Activated CD8-positive, alpha-beta memory T cell treated with anti-CD3 and anti-CD28 coated beads, Interleukin-2, amount 10 ng/mL, durations not matched to agents 7 days and 5 days (primary cell): ENCODE measurements at regions not wholly inside any gene's neighbourhood (a gene's known extent, or its start where the extent isn't known, plus 50 kb on each side); places are given as distances from the start of the nearest gene placed in this dataset.

Experiments used
- ATAC-seq: fragments of 150-1000 bp; cut with Tn5 transposase; one replicate; pipeline ENCODE4 v1.10.0; 2021; ENCODE audit warnings: moderate library complexity
- CTCF ChIA-PET: fragments of 350-600 bp; sonication (Branson Sonifier 250); formaldehyde crosslinking; loops from one replicate; lab custom pipeline; 2021; ENCODE audit warnings: antibody characterized with exemption; lab: Charles Lee
- DNase-seq: peaks from one replicate; pipeline ENCODE4 v3.0.0-alpha.2; 2020
- H3K27ac Mint-ChIP-seq: one replicate; pipeline ENCODE4 v1.8.0; 2021; ENCODE audit warnings: mild to moderate bottlenecking, mixed read lengths
- H3K27me3 Mint-ChIP-seq: one replicate; pipeline ENCODE4 v1.8.0; 2021; ENCODE audit warnings: mixed read lengths
- H3K36me3 Mint-ChIP-seq: one replicate; pipeline ENCODE4 v1.8.0; 2021; ENCODE audit warnings: mild to moderate bottlenecking, mixed read lengths
- H3K4me1 Mint-ChIP-seq: one replicate; pipeline ENCODE4 v1.8.0; 2021; ENCODE audit warnings: mixed read lengths
- H3K4me3 Mint-ChIP-seq: one replicate; pipeline ENCODE4 v1.8.0; 2021; ENCODE audit warnings: mild to moderate bottlenecking, moderate library complexity, mixed read lengths
- H3K9me3 Mint-ChIP-seq: one replicate; pipeline ENCODE4 v1.8.0; 2022; ENCODE audit warnings: low read depth, mixed read lengths

GRCh38 chr21:35952651-35953340 lies 107.5 kb downstream of the SETD4 start:
- no peaks in the 10 kb centered on the region for H3K36me3 Mint-ChIP-seq
- no peaks in the 10 kb centered on the region for H3K4me1 Mint-ChIP-seq

DNA sequence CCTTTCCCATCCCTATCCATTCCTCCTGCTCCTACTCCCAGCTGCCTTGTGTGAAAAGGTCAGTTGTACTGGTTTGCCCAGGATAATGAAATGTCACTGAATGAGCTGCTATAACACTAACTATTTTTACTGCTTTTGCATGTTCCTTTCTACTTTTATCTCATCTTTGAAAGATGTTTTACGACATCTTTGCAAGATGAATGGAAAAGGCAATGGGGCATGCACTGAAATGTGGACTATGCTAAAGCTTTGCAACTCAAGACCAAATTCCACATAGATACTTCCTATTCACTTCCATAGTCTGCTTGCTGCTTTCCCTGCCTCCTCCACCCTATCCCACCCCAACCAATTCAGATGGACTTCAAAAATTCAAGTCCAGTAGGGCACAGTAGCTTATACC lies 111.3 kb downstream of the SETD4 start:
- Mint-ChIP-seq H3K27ac (no peak overlapping the region), H3K4me3 (no peak overlapping the region), H3K4me1 (no peaks in the 10 kb centered on the region), H3K9me3 (no peaks in the 10 kb centered on the region), H3K36me3 (no peaks in the 10 kb centered on the region), H3K27me3 (peaks cover 3% of the 10 kb centered on the region)
- no peak for DNase-seq
- CTCF ChIA-PET = no interaction called here
- ATAC-seq = no peak

More at GRCh38 chr21:35952651-35953340, 107.5 kb downstream of the SETD4 start:
- CTCF ChIA-PET = no interaction called here
- Mint-ChIP-seq H3K27ac (no peak overlapping the region), H3K27me3 (peaks cover 12% of the 10 kb centered on the region), H3K9me3 (no peaks in the 10 kb centered on the region), H3K4me3 (no peak overlapping the region)
- DNase-seq (no peak), ATAC-seq (no peak)

DNA sequence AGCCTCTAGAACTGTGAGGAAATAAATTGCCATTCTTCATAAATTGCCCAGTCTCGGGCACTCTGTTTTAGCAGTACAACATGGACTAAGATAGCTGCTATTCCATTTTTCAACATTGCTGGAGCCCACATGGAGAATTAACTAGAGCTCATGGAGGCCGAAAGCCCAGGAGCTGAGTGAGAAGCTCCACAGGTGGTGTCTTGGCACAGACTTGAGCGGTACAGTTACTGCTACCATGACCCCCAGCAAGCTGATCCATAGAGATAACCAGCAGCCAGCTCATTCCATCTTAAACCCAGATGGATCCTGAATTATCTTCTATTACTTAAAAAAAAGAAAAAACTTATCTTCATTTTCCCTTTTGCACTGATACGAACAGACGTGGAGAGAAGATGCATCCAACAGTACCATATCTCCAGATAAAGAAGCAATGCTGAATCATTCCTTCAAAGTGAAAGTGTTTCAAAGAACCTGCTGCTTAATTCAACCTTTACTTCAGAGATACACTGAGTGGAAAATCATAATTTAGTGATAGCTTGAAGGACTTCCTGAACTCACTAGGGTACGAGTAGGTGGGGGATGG lies 115.1 kb downstream of the SETD4 start:
- no peak for ATAC-seq
- Mint-ChIP-seq H3K36me3 (no peaks in the 10 kb centered on the region), H3K4me1 (no peaks in the 10 kb centered on the region), H3K27me3 (peaks cover 6% of the 10 kb centered on the region), H3K9me3 (no peaks in the 10 kb centered on the region), H3K27ac (no peak overlapping the region), H3K4me3 (no peak overlapping the region)
- no peak for DNase-seq
- CTCF ChIA-PET = interaction anchor here (1.2 kb wide), 1 partner anchor 18 kb away, joined by 3 read pairs; no protein-coding TSS in a partner anchor

- Mint-ChIP-seq H3K4me3 (no peak overlapping the region), H3K9me3 (no peaks in the 10 kb centered on the region), H3K27me3 (peaks cover 14% of the 10 kb centered on the region), H3K36me3 (no peaks in the 10 kb centered on the region), H3K4me1 (no peaks in the 10 kb centered on the region), H3K27ac (no peak overlapping the region)
- no peak for ATAC-seq
- CTCF ChIA-PET = interaction anchor here (1.2 kb wide), 1 partner anchor 16 kb away, joined by 3 read pairs; no protein-coding TSS in a partner anchor
- DNase-seq = no peak
These were observed 116.6 kb downstream of the SETD4 start for GRCh38 chr21:35943752-35944151.

DNA sequence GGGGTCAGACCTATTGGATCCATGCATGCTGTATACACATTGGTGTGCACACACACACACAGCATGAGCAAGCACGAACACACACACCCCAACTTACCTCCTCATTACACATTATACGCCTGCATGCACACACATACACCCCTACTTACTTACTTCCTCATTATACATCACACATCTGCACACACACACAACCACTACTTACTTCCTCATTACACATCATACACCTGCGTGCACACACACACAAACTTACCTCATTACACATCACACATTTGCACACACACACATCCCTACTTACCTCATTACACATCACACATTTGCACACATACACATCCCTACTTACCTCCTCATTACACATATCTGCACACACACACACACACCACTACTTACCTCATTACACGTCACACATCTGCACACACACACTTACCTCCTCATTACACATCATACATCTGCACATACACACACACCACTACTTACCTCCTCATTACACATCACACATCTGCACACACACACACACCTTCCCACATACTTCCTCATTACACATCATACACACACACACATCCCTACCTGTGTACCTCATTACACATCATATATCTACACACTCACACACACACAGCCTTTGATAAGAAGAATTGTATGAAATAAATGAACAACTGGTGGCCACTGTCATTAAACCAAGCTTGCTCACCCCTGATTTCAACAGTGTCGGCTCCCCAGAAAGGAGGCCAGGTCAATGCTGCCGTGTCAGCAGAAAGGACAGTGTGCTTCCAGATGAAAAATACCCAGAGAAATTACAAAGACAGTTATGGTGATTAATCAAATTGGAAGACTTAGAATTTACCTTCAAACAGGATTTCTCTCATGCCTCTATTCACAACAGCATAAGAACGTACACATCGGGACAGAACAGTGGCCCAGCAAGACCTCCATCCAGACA lies 117.8 kb downstream of the SETD4 start:
- H3K27me3 Mint-ChIP-seq = peaks cover 20% of the 10 kb centered on the region
- DNase-seq (no peak), ATAC-seq (no peak)
- H3K4me3 Mint-ChIP-seq = no peak overlapping the region
- H3K27ac Mint-ChIP-seq = no peak overlapping the region
- CTCF ChIA-PET = no interaction called here
- no peaks in the 10 kb centered on the region for H3K4me1 Mint-ChIP-seq
- no peaks in the 10 kb centered on the region for H3K36me3 Mint-ChIP-seq
- H3K9me3 Mint-ChIP-seq = no peaks in the 10 kb centered on the region

- no peak overlapping the region for H3K27ac Mint-ChIP-seq
- peaks cover 27% of the 10 kb centered on the region for H3K27me3 Mint-ChIP-seq
- ATAC-seq (no peak), DNase-seq (no peak)
- H3K36me3 Mint-ChIP-seq = no peaks in the 10 kb centered on the region
- no peaks in the 10 kb centered on the region for H3K9me3 Mint-ChIP-seq
- H3K4me1 Mint-ChIP-seq = no peaks in the 10 kb centered on the region
- CTCF ChIA-PET = no interaction called here
- H3K4me3 Mint-ChIP-seq = no peak overlapping the region
These were observed 120.0 kb downstream of the SETD4 start for GRCh38 chr21:35940074-35940927.

GRCh38 chr21:35938446-35938845 lies 121.9 kb downstream of the SETD4 start:
- ATAC-seq (no peak), DNase-seq (no peak)
- no peaks in the 10 kb centered on the region for H3K9me3 Mint-ChIP-seq
- no peak overlapping the region for H3K4me3 Mint-ChIP-seq
- H3K27ac Mint-ChIP-seq = no peak overlapping the region
- CTCF ChIA-PET = no interaction called here
- no peaks in the 10 kb centered on the region for H3K4me1 Mint-ChIP-seq
- H3K27me3 Mint-ChIP-seq = peaks cover 27% of the 10 kb centered on the region
- no peaks in the 10 kb centered on the region for H3K36me3 Mint-ChIP-seq

DNA sequence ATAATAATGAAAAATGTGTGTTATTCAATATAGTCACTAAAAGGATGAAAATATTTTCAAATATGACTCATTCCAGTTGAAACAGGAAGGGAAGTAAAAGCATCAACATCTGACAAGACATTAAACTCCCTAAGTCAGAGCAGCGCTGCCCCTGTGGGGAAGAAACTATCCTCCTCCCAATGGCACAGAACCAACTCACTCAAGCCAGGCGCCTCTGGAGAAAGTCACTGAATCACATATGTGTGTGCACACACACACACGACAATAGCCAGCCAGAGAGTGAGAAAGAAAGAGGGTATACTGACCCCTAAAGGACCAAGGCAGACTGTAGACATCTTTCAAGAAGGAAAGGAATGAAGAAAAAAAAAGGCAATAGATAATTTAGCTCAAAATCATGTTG lies 126.9 kb downstream of the SETD4 start:
- Mint-ChIP-seq H3K27me3 (peaks cover 11% of the 10 kb centered on the region), H3K4me3 (no peak overlapping the region), H3K36me3 (no peaks in the 10 kb centered on the region), H3K9me3 (no peaks in the 10 kb centered on the region), H3K4me1 (no peaks in the 10 kb centered on the region), H3K27ac (no peak overlapping the region)
- ATAC-seq (no peak), DNase-seq (no peak)
- CTCF ChIA-PET = no interaction called here

DNA sequence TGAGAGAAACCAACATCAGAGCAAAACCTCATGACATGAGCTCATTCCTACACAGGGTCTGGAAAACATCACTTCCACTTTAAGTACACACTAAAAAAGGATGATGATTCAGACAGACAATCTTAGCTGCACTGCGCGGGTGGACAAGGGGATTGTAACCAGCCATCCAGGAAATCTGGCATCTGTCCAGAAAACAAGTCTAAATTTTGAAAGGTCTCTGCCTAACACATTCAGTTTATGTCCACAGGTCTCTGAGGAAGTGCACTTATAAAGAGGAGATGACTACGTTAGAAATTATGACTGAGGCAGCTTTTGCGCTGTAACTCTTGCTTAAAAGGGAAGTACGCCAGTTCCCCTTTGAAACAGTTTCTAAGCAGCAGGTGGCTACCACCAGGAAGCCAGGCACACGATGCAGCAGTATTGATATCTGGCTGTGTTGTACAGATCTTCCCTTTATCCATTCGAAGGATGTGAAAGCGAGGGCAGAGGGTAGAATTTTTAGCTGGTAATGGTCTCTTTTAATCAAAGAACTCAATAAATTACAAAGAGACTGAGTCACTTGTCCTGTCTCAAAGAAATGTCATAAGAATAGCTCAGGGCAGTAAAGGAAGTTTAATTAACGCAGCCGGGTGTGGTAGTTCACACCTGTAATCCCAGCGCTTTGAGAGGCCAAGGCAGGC lies 128.0 kb downstream of the SETD4 start:
- H3K27me3 Mint-ChIP-seq = peaks cover 7% of the 10 kb centered on the region
- no peaks in the 10 kb centered on the region for H3K36me3 Mint-ChIP-seq
- no peak for ATAC-seq
- H3K4me1 Mint-ChIP-seq = no peaks in the 10 kb centered on the region
- no peak overlapping the region for H3K27ac Mint-ChIP-seq
- H3K9me3 Mint-ChIP-seq = no peaks in the 10 kb centered on the region
- H3K4me3 Mint-ChIP-seq = no peak overlapping the region
- CTCF ChIA-PET = interaction anchor here (0.9 kb wide), 1 partner anchor 64 kb away, joined by 3 read pairs; no protein-coding TSS in a partner anchor
- DNase-seq = no peak

GRCh38 chr21:35929901-35930300 lies 130.4 kb downstream of the SETD4 start:
- DNase-seq (no peak), ATAC-seq (no peak)
- no peaks in the 10 kb centered on the region for H3K4me1 Mint-ChIP-seq
- H3K27me3 Mint-ChIP-seq = no peaks in the 10 kb centered on the region
- no peak overlapping the region for H3K27ac Mint-ChIP-seq
- H3K36me3 Mint-ChIP-seq = no peaks in the 10 kb centered on the region
- CTCF ChIA-PET = no interaction called here
- H3K4me3 Mint-ChIP-seq = no peak overlapping the region
- no peaks in the 10 kb centered on the region for H3K9me3 Mint-ChIP-seq

DNA sequence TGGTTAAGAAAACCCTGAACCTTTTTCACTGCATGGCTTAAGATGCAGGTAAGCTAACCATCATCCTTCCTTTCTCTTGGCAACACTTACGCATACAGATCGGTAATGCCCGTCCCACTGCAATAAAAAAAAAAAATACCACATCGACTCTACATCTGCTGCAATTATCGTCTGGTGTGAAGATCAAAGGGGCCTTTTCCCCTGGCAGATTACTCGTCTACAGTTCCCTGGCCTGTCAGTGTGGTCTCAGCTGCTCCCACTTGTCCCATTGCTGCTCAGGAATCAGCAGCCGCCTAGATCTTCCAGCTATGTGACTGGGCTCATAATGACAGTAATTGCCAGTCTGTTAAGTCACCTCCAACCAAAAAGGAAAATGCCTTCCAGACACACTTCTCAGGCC lies 133.1 kb downstream of the SETD4 start:
- ATAC-seq (no peak), DNase-seq (no peak)
- peaks cover 3% of the 10 kb centered on the region for H3K27me3 Mint-ChIP-seq
- H3K4me3 Mint-ChIP-seq = no peak overlapping the region
- H3K36me3 Mint-ChIP-seq = no peaks in the 10 kb centered on the region
- no peaks in the 10 kb centered on the region for H3K4me1 Mint-ChIP-seq
- H3K27ac Mint-ChIP-seq = no peak overlapping the region
- CTCF ChIA-PET = interaction anchor here (0.9 to 1.0 kb wide), 2 partner anchors 17 to 157 kb away, joined by 3 read pairs; no protein-coding TSS in a partner anchor
- H3K9me3 Mint-ChIP-seq = no peaks in the 10 kb centered on the region

DNA sequence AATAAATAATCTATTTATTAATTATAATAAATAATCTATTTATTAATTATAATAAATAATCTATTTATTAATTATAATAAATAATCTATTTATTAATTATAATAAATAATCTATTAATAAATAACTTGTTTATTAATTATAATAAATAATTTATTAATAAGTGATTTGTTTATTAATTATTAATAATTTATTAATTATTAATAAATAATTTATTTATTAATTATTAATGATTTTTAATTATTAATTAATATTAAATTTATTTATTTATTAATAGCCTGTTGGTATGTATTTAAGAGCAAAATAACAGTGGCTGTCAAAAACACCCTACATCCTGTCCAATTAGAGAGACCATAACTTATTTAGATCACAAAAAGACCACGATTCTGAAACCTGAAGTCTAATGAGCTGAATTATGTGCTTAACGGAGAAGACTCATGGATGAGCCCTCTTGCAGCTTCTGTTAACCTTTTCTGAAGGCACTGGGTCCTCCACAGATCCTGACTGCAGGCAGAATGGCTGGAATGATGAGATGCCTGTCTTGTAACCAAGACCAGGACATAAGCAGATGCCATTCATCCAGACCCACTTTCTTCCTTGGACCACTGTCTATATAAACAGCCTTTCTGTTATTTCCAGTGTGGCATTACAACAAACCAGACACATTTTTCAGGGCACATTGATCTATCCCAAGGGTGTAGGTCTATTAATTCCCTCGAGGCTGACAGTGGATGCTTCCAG lies 134.2 kb downstream of the SETD4 start:
- ATAC-seq (no peak), DNase-seq (no peak)
- Mint-ChIP-seq H3K36me3 (no peaks in the 10 kb centered on the region), H3K9me3 (no peaks in the 10 kb centered on the region), H3K27me3 (peaks cover 9% of the 10 kb centered on the region), H3K4me1 (no peaks in the 10 kb centered on the region), H3K27ac (no peak overlapping the region), H3K4me3 (no peak overlapping the region)
- CTCF ChIA-PET = interaction anchor here (1.0 kb wide), 1 partner anchor 156 kb away, joined by 3 read pairs; no protein-coding TSS in a partner anchor
